ENCODE measurements at regions not wholly inside any gene's neighbourhood (a gene's known extent, or its start where the extent isn't known, plus 50 kb on each side); places are given as distances from the start of the nearest gene placed in this dataset.

DNA sequence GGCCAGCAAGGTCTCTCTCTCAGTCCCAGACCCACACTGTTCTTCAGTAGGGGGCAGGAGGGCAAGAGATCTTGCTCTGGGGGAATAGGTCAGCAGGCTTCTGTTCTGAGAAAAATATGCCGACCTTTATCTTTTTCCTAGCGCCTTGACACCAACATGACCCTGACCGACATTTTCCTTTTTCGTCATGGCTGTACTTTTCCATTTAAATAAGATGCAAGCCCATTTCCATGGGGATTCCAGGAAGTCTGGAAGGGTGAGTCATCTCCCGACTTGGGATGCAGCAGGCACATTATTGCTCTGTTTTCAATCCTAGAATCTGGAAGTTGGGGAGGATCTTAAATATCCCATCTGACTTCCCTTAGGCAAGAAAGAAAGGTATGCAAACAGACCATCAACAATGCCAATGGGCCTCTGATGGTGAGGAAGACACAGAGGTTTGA is 261.5 kb upstream of the LRTM1 start:
- in situ Hi-C loops (cut with HindIII; ENCODE audit: low sequenced_read_pairs) = no loop called here

DNA sequence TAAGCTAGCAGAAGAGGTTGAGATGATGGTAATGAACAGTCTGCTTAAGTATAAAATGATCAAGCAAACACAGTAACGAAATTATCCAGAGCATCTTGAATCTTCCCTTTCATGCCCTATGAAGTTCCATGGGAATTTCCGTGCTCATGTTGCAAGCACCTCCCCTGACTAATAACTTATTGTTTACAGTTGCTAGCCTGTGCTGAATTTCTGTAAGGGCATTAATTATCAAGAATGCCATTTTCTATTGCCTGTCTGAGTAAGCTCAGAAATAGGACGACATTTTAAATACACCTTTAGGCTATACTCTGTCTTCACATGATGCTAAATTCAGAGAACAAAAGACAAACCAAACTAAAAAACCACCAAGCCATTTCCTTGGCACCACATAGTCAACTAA is 257.5 kb upstream of the LRTM1 start:
- in situ Hi-C loops (cut with HindIII; ENCODE audit: low sequenced_read_pairs) = no loop called here

DNA sequence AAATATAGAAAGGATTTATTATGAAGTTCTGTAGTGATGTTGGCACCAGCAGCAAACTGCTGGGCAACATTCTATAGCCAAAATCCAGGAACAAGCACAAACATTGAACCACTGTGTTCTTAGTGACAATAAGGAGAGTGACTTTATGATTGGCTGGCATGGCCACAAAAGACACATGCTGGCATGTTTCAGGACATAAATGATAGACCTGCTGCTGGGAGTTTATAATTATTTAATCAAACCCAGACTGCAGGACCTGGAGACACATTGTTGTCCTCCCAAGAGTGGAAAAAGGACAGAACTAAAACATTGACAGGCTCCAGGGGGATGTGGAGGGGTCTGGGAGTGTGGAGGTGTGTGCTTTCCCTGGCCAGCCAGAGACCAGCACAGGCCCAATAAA is 255.3 kb upstream of the LRTM1 start:
- in situ Hi-C loops (cut with HindIII; ENCODE audit: low sequenced_read_pairs) = no loop called here

DNA sequence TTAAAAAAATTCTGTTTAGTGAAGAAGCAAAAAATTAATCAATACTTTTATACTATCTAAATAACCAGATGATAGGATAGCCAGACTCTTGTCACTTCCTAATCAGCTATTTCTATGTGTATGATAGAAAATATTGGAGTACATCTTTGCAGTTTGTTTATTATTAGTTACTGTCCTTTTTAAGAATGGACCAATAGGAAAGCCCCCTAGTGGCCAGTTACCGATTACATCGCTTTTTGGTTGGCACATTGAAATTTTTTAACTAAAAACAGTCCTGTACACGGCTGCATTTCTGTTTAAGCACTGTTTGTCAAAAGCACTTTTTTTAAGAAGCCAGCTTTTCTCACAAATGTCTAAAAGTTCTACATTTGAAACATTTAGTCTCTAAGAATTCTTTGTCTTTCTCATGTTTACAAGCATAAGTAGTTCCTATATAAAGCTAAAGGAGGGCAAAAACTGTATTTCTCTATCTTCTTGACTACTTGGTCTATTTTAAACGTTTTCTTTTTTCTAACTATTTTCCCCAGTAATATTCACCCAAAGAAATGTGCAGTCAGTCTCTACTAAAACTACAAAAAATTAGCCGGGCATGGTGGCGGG is 253.2 kb upstream of the LRTM1 start:
- in situ Hi-C loops (cut with HindIII; ENCODE audit: low sequenced_read_pairs) = no loop called here

DNA sequence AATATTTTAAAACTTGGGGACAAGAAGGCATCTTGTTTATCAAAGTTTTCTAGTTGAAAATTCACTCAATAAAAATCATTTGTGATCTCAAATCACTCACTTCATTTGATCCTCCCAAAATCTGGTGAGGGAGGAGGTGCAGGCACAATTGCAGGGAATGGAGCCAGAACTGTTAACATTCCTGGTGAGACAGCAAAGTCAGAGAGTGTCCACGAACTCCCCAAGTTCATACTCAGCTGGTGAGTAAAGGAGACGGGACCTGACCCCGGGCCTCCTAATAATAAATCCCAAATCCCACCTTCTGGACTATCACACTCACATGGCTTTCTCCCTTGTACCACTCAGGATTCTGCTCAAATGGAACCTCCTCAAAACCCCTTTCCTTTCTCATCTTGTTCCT is 252.3 kb upstream of the LRTM1 start:
- in situ Hi-C loops (cut with HindIII; ENCODE audit: low sequenced_read_pairs) = no loop called here

DNA sequence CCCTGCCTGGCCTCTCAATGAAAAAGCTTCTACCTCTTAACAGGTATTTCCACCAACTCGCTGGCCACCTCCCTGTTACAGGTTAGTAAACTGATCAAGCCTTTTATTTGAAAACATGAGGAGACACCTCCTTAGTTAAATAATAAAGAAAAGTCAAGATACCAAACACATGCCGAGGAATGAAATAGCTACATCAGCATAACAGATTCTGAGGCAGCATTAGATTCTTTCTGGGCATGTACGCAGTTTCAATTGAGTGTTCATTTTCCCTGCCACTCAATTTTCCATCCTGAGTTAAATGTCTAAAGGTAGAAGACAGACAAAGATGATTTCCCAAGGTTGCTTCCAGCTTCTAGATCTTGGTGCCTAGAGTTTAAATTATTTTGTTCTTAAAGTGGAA is 250.5 kb upstream of the LRTM1 start:
- in situ Hi-C loops (cut with HindIII; ENCODE audit: low sequenced_read_pairs) = no loop called here

DNA sequence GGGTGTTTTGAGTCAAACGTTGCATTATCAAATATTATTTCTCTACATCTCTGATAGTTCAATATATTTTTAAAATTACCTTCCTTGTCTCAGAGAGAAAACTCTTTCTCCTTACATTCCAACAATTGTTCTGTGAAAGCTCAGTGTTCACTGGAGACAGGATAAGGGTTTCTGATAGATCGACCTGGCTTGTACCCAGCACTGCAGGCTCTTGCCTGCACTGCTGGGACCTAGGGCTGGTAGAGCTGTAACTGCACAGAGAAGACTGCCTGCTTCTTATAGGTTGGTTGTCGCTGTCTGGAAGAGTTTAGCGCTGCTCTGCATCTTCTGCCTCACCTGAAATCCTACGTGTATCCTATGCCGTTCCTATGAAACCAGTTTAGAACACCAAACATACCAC is 249.9 kb upstream of the LRTM1 start:
- in situ Hi-C loops (cut with HindIII; ENCODE audit: low sequenced_read_pairs) = no loop called here

DNA sequence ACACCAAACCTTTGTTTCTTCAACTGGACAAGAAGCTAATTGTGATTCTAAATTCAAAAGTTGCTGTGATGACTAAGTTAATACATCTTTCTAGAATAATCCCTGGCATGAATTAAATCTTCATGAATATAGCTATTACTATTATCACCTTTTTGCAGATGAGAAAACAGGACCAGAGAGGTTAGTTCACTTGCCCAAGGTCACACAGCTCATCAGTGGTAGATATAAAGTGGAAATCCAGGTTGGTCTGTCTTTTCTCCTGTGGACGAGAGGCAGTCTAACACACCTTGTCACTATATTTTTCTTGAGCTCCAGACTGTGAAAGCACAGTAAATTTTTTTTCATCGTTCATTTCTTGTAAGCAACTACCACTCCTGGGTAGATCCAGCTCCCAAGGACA is 247.6 kb upstream of the LRTM1 start:
- in situ Hi-C loops (cut with HindIII; ENCODE audit: low sequenced_read_pairs) = no loop called here

DNA sequence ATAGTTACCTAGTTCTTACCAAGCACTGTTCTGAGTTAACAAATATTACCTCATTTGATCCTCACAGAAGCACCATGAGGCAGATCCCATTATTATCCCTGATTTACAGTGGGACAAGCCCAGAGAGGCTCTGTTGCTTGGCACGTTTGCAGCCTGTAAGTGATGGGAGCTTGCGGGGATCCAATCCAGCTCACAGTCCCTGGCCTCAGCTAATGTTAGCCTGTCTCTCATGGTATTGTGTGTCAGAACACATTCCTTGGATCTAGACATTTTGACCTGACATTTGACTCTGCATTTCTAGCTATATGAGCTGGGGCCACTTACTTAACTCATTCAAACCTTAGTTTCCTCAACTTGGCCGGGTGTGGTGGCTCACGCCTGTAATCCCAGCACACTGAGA is 246.9 kb upstream of the LRTM1 start:
- in situ Hi-C loops (cut with HindIII; ENCODE audit: low sequenced_read_pairs) = no loop called here

DNA sequence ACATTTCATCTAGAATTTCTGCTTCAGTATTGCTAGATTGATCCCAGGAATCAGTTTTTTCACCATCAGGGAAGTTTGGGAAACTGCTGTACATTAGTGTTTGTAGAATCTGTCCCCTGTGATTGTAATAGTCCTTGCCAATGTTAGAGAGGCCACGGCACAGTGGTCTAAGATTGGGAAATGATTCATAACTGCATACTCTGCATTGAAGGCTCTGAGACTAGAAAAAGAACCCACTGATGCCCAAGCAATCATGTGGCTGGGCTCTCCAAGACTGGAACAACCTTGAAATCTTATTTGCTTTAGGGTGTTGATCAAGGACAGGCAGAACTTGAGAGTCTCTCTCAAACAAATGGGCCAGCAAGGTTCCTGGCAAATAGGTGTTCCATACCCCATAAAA is 245.6 kb upstream of the LRTM1 start:
- in situ Hi-C loops (cut with HindIII; ENCODE audit: low sequenced_read_pairs) = no loop called here

DNA sequence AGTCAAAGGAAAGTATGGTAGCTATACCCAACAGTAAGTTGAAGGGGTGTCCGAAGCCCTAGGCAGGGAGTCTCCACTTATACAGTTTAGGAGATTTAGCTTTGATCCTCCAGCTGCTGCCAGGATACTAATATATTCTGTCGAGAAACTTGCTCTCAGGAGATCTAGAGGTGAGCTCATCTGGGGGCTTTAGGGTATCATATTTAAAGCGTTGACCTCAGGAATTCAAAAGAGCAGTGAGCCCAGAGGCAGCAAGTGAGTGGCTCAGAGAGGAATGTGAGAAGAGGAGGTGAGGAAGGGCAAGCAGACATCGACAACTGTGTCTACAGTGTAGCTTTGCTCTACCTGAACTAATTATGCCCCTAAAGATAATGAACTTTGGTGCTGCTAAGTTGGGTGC is 245.1 kb upstream of the LRTM1 start:
- in situ Hi-C loops (cut with HindIII; ENCODE audit: low sequenced_read_pairs) = no loop called here

DNA sequence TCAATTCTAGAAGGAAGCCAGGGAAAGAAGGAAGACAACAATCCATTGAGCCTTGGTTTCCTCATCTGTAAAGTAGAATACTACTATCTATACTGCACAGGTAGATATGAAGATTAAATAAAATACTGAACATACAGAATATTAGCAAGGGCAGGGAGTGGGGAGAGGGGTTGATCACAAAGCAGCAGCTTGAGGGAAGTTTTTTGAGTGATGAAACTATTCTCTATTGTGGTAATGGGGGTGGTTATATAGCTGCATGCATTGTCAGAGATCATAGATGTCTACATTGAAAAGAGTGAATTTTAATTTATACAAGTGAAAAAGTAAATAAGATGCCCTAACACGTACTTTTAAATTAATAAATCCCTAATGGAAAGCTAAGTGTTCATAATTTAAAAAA is 242.6 kb upstream of the LRTM1 start:
- in situ Hi-C loops (cut with HindIII; ENCODE audit: low sequenced_read_pairs) = no loop called here

DNA sequence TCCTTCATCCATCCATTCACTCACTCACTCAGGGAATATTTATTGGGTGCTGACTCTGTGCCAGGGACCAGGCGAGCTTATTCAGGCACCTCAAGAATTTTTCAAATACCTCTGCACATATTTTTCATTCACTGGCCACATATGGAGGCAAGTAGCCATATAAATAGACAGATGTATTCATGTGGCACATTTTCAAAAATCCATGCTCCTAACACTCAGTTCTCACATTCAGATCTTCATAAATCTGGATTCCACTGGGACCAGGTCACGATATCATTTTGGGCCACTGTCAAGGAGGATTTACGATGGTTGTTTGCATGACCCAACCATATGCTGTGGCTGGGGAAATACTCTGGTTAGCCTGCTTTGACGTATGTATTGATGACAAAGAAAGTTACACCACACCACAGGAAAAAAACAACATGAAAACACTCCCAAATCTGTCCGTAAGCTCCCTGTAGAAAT is 241.8 kb upstream of the LRTM1 start:
- in situ Hi-C loops (cut with HindIII; ENCODE audit: low sequenced_read_pairs) = loop anchor here (5.0 kb wide), 1 partner anchor 57 kb away; no protein-coding TSS in a partner anchor

DNA sequence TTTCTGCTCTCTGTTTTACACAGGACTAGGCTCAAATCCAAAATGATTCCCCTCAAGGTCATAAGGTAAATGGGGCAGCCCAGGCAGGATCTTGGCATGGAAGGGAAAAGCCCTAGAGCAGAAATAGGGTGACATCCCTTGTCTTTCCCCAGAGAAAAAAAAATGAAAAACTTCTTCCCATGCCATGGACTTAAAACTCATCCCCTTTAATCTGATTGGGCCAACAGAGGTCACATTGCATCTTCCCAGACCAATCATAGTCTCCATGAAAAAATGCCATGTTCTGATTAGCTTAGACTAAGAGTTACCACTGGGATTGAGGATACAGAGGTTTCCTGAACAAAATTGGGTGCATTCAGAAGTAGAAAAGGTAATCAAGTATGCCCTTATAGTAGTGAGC is 241.3 kb upstream of the LRTM1 start:
- in situ Hi-C loops (cut with HindIII; ENCODE audit: low sequenced_read_pairs) = loop anchor here (5.0 kb wide), 1 partner anchor 57 kb away; no protein-coding TSS in a partner anchor

DNA sequence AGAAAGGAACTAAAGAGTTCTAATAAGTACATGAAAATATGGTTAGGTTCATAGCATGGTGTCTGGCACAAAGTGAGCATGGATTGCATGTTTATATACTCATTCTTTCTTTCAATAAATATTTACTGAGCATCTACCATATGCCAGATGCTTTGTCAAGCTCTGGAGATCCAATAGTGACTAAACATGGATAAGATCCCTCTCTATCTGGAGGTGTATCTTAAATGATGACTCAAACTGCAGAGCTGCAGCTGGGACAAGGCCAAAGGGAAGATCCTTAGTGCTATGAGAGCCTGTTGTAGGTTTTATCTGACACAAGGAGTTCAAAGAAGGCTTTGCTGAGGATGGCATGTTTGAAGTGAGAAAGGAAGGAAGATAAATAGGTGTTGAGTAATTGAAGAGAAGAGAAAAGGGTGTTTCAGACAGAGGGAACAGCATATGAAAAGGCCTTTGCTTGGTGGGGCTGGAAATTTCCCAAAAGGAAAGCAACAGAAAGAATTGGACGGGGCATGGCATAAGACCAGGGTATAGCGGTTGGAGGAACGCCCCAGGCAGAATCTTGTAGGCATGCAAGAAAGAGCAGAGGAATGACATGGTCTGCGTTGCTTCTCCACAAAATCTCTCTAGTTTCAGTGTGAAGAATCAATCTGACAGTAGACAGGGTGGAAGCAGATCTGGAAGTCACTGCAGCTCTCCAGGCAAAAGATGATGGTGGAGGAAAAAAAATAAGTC is 239.9 kb upstream of the LRTM1 start:
- in situ Hi-C loops (cut with HindIII; ENCODE audit: low sequenced_read_pairs) = loop anchor here (5.0 kb wide), 1 partner anchor 55 kb away; no protein-coding TSS in a partner anchor

DNA sequence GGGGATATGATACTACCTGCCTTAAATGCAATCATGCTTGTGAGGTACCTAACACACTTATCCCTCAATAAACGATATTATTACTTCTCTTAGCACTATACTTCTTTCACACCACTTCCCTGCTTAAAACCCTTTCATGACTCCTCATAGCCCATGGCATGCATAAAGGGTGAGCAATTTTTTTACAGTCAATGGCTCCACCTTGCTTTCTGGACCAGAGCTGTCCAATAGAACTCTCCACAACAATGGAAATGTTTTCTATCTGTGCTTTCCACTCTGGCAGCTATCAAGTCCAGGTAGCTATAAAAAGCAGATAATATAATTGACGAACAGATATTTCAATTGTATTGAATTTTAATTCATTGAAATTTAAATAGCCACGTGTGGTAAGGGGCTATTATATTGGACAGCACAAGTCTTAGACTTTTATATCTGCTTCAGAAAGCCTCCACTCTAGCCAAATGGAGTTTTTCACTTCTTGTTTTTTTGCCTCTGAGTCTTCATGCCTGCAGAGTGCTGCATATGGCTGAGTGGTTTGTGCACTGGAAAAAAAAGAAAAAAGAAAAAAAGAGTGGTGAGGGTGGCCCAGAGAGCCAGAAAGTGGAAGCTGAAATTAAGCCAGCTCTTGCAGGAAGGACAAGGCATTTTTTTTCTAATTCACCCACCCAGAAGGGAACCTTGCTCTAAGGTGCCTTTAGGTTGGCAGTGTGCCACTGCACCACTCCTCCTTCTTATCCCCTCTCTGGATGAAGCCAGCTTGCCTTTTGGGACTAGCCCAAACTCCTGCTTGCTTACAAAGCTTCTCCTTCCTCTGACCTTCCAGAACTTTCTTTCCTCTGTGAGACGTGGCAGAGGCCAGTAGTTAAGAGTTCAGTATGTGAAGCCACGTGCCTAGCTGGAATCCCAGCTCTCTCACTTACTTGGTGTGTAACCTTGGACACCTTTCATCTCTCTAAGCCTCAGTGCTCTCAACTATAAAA is 239.0 kb upstream of the LRTM1 start:
- in situ Hi-C loops (cut with HindIII; ENCODE audit: low sequenced_read_pairs) = loop anchor here (5.0 kb wide), 1 partner anchor 55 kb away; no protein-coding TSS in a partner anchor

DNA sequence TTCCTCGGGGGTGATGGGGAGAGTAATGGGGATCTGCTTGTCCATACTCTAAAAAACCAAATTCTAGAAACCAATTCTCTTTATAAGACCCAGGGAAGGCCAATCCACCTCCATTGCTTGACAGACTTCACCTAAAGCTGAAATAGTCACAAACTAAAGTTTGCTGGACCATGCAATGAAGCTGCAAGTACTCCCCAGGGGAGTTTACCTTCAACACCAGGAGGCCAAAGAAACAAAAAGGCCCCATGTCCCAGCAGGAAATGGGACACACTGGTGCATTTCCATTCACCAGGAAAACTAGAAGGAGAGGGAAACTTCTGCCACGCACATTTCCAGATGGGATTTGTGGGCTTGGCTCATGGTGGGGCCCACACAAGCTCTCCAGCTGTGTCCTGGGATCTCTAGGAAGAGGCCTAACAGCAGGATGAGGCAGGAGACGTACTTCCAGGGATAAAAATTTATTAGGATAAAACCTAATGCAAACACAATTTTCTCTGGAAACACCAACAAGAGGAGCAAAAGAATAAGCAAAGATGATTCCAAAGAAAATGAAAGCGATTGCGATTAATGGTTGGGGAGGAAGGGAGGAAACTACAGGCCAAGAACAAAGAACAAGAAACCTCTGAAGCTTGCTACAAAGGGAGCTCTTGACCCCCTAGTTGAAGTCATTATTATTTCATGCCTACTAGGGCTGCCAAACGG is 238.0 kb upstream of the LRTM1 start:
- in situ Hi-C loops (cut with HindIII; ENCODE audit: low sequenced_read_pairs) = loop anchor here (5.0 kb wide), 1 partner anchor 54 kb away; no protein-coding TSS in a partner anchor

DNA sequence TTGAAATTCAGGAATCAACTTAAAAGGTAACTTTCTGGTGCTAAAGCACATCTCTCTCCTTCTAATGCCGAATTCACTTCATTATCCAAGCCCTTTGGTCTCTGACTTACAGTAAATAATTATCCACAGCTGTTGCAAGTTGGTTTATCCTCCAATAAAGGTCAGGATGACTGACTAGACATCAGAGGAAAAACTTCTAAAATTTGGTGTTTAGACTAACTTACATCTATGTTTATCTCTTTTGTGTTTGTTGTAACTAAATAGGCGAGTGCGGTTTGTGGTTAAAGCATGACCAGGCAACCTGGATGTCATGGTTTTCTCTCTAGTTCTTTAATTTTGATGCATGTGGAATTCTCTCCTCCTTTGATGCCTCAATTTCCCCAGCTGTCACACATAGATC is 237.4 kb upstream of the LRTM1 start:
- in situ Hi-C loops (cut with HindIII; ENCODE audit: low sequenced_read_pairs) = loop anchor here (5.0 kb wide), 1 partner anchor 53 kb away; no protein-coding TSS in a partner anchor

DNA sequence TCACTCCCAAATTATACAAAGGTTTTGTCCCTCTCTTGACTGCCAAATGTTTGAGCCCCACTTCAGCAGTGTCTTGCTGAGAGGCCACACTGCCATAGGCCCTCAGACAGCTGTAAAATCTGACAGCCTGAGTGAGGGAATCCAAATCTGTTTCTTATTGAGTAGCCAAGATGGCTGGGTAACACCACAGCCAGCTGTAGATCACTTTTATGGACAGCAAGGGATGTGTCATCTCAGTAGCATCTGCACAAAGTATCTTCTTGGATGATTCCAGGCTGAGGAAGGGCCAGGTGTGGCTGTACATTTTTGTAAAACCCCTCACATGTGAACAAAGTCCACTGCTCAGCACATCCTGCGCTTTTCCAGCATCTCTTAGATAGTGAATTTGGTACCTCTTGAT is 237.0 kb upstream of the LRTM1 start:
- in situ Hi-C loops (cut with HindIII; ENCODE audit: low sequenced_read_pairs) = loop anchor here (5.0 kb wide), 1 partner anchor 53 kb away; no protein-coding TSS in a partner anchor

DNA sequence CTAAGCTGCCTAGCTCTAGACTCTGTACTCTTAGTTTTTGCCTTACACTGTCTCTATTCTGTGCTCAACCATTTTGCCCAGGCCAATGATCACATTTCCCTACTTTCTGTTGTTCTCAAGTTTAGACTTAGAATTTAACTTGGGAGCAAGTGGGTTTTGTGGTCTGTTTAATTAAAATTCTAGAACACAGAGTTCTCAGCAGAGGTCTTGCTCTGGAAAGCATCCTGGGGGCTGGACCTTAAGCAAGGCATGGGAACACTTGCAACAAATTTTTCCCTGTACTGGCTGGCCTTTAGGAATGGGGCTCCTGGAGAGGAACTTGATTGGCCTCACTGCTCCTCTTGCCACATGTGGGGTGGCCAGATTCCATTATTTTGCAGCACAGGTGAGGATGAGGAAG is 236.3 kb upstream of the LRTM1 start:
- in situ Hi-C loops (cut with HindIII; ENCODE audit: low sequenced_read_pairs) = no loop called here
